Caco-2 (cell line): ENCODE measurements at regions not wholly inside any gene's neighbourhood (a gene's known extent, or its start where the extent isn't known, plus 50 kb on each side); places are given as distances from the start of the nearest gene placed in this dataset.

Experiments
- BruUV-seq: library from RNA; stranded (reverse); fragments of 400-500 nt; replicated peaks from 2 replicates; lab custom pipeline; 2021; lab: Mats Ljungman, UMichigan
- CTCF ChIA-PET: fragments of 300-600 bp; sonication (Branson Sonifier 250); formaldehyde crosslinking; loops from one replicate; lab custom pipeline; 2022; ENCODE audit warnings: antibody characterized with exemption; lab: Charles Lee
- POLR2A ChIA-PET: fragments of 300-600 bp; sonication (Branson Sonifier 250); formaldehyde crosslinking; loops from one replicate; lab custom pipeline; 2022; ENCODE audit warnings: antibody characterized with exemption; lab: Charles Lee
- DNase-seq, 2 experiments: peaks; one replicate each; pipeline versions ENCODE4 v3.0.0 to v3.0.0-alpha.2; 2020 to 2022
- H3K27me3 ChIP-seq: replicated peaks from 2 replicates; pipeline ENCODE4 v1.6.0; 2011; ENCODE audit warnings: low read length; ENCODE audit not compliant: control insufficient read depth, insufficient read depth
- H3K36me3 ChIP-seq: 2 replicates; pipeline ENCODE4 v1.5.1; 2011; ENCODE audit warnings: low read length; ENCODE audit not compliant: control insufficient read depth, insufficient read depth
- H3K4me1 ChIP-seq: fragments of 250-450 bp; sonication (Bioruptor Pico); 2 replicates; pipeline ENCODE4 v1.5.1; 2020; ENCODE audit warnings: mild to moderate bottlenecking
- H3K4me3 ChIP-seq: 2 replicates; pipeline ENCODE4 v1.5.1; 2011; ENCODE audit warnings: low read depth, mild to moderate bottlenecking, control low read depth, low read length
- H3K9me3 ChIP-seq: fragments of 250-450 bp; sonication (Bioruptor Pico); 2 replicates; pipeline ENCODE4 v1.5.1; 2020; ENCODE audit warnings: mild to moderate bottlenecking, moderate library complexity
- H3K27ac Mint-ChIP-seq: one replicate; pipeline ENCODE4 v1.8.0; 2022; ENCODE audit warnings: mixed read lengths; ENCODE audit not compliant: unreplicated experiment
- H3K27me3 Mint-ChIP-seq: one replicate; pipeline ENCODE4 v1.8.0; 2022; ENCODE audit warnings: mixed read lengths; ENCODE audit not compliant: insufficient read depth, unreplicated experiment
- H3K36me3 Mint-ChIP-seq: one replicate; pipeline ENCODE4 v1.8.0; 2022; ENCODE audit warnings: mild to moderate bottlenecking, mixed read lengths; ENCODE audit not compliant: insufficient read depth, unreplicated experiment
- H3K4me1 Mint-ChIP-seq: one replicate; pipeline ENCODE4 v1.8.0; 2022; ENCODE audit warnings: low read depth, mixed read lengths; ENCODE audit not compliant: unreplicated experiment
- H3K4me3 Mint-ChIP-seq: one replicate; pipeline ENCODE4 v1.8.0; 2022; ENCODE audit warnings: mild to moderate bottlenecking, moderate library complexity, mixed read lengths; ENCODE audit not compliant: unreplicated experiment
- H3K9me3 Mint-ChIP-seq: one replicate; pipeline ENCODE4 v1.8.0; 2022; ENCODE audit warnings: mixed read lengths; ENCODE audit not compliant: unreplicated experiment
- CTCF ChIP-seq, 2 experiments: fragments of 200-600 bp in 1 of 2; IDR thresholded peaks; 1 replicate in 1 of 2; 2 replicates in 1 of 2; pipeline versions ENCODE4 v1.5.1 to v1.8.0; 2011 to 2022; ENCODE audit warnings: antibody characterized with exemption in 1 of 2, control low read depth in 1 of 2, inconsistent platforms in 1 of 2, low read depth in 1 of 2, low read length in 1 of 2, mild to moderate bottlenecking in 1 of 2, moderate library complexity in 1 of 2; ENCODE audit not compliant: insufficient read depth in 1 of 2, severe bottlenecking in 1 of 2, unreplicated experiment in 1 of 2
- intact Hi-C: fragments of 100-400 bp; cut with micrococcal nuclease; formaldehyde crosslinking; loops from one replicate; pipeline ENCODE4 v1.10.0; 2022; ENCODE audit not compliant: unreplicated experiment

- Histone ChIP-seq H3K4me3 (no peak overlapping the region), H3K27me3 (no peaks in the 10 kb centered on the region), H3K4me1 (0 out of 2 replicates have a peak, but pooled peaks cover 4% of the 10 kb centered on the region), H3K9me3 (no peaks in the 10 kb centered on the region), H3K36me3 (no peaks in the 10 kb centered on the region)
- peaks cover 10% of the 10 kb centered on the region for H3K9me3 Mint-ChIP-seq
- H3K27me3 Mint-ChIP-seq, result peaks cover 4% of the 10 kb centered on the region
- no peaks in the 10 kb centered on the region for H3K4me1 Mint-ChIP-seq
- no peak overlapping the region for H3K4me3 Mint-ChIP-seq
- intact Hi-C loops, result no loop called here
- no peak for DNase-seq
- no peaks in the 10 kb centered on the region for H3K36me3 Mint-ChIP-seq
- POLR2A ChIA-PET, result no interaction called here
- BruUV-seq, result no TSS peak
- CTCF ChIA-PET, result no interaction called here
- no peak overlapping the region for H3K27ac Mint-ChIP-seq
- no peak for TF ChIP-seq CTCF (IDR thresholded peaks at IDR 0.05; ENCODE audit: insufficient read depth in 1 of 2, low read depth in 1 of 2, low read length in 1 of 2, severe bottlenecking in 1 of 2, unreplicated experiment in 1 of 2)
Measured at GRCh38 chr3:189502256-189502655, 128.9 kb upstream of the TP63 start.

GRCh38 chr3:189502676-189503257, 128.4 kb upstream of the TP63 start:
- Histone ChIP-seq H3K36me3 (no peaks in the 10 kb centered on the region), H3K4me1 (0 out of 2 replicates have a peak, but pooled peaks cover 4% of the 10 kb centered on the region), H3K27me3 (no peaks in the 10 kb centered on the region), H3K4me3 (no peak overlapping the region), H3K9me3 (no peaks in the 10 kb centered on the region)
- Mint-ChIP-seq H3K27ac (no peak overlapping the region), H3K9me3 (peaks cover 10% of the 10 kb centered on the region), H3K4me1 (no peaks in the 10 kb centered on the region), H3K36me3 (no peaks in the 10 kb centered on the region), H3K27me3 (peaks cover 4% of the 10 kb centered on the region), H3K4me3 (no peak overlapping the region)
- intact Hi-C loops, result no loop called here
- TF ChIP-seq CTCF (IDR thresholded peaks at IDR 0.05; ENCODE audit: insufficient read depth in 1 of 2, low read depth in 1 of 2, low read length in 1 of 2, severe bottlenecking in 1 of 2, unreplicated experiment in 1 of 2), result no peak
- no peak for DNase-seq
- no TSS peak for BruUV-seq
- CTCF ChIA-PET, result no interaction called here
- POLR2A ChIA-PET, result no interaction called here

- Histone ChIP-seq H3K4me3 (no peak overlapping the region), H3K9me3 (no peaks in the 10 kb centered on the region), H3K27me3 (no peaks in the 10 kb centered on the region), H3K36me3 (no peaks in the 10 kb centered on the region), H3K4me1 (peaks cover 2% of the 10 kb centered on the region)
- POLR2A ChIA-PET, result no interaction called here
- DNase-seq, result no peak
- H3K27ac Mint-ChIP-seq, result no peak overlapping the region
- no TSS peak for BruUV-seq
- peaks cover 4% of the 10 kb centered on the region for H3K27me3 Mint-ChIP-seq
- intact Hi-C loops, result no loop called here
- H3K9me3 Mint-ChIP-seq, result no peaks in the 10 kb centered on the region
- no peak overlapping the region for H3K4me3 Mint-ChIP-seq
- H3K36me3 Mint-ChIP-seq, result no peaks in the 10 kb centered on the region
- no peak for TF ChIP-seq CTCF (IDR thresholded peaks at IDR 0.05; ENCODE audit: insufficient read depth in 1 of 2, low read depth in 1 of 2, low read length in 1 of 2, severe bottlenecking in 1 of 2, unreplicated experiment in 1 of 2)
- peaks cover under 1% of the 10 kb centered on the region for H3K4me1 Mint-ChIP-seq
- CTCF ChIA-PET, result no interaction called here
Measured at GRCh38 chr3:189507856-189508255, 123.3 kb upstream of the TP63 start.
